OCI-LY3 (cell line): ENCODE measurements at regions not wholly inside any gene's neighbourhood (a gene's known extent, or its start where the extent isn't known, plus 50 kb on each side); places are given as distances from the start of the nearest gene placed in this dataset.

ENCODE experiments used
- H2AFZ ChIP-seq: fragments of 200-600, 300-600 bp; shearing (Covaris generic); 2 replicates; pipeline ENCODE4 v1.6.0; 2014; ENCODE audit warnings: antibody characterized with exemption, low read depth, low read length
- H3K27ac ChIP-seq: fragments of 200-600, 300-600 bp; sonication (generic); 2 replicates; pipeline ENCODE4 v1.5.1; 2014; ENCODE audit warnings: mild to moderate bottlenecking, low read length, moderate library complexity, mixed read lengths
- H3K27me3 ChIP-seq: fragments of 200-600, 300-600 bp; sonication (generic); 2 replicates; pipeline ENCODE4 v1.6.1; 2014; ENCODE audit warnings: low read depth, low read length, mixed read lengths
- H3K36me3 ChIP-seq: fragments of 200-600, 300-600 bp; sonication (generic); replicated peaks from 2 replicates; pipeline ENCODE3; 2014; ENCODE audit warnings: low read depth, low read length, mixed read lengths
- H3K4me1 ChIP-seq: fragments of 300-600, 200-600 bp; sonication (generic); 2 replicates; pipeline ENCODE4 v1.6.1; 2014; ENCODE audit warnings: low read length, mixed read lengths
- H3K4me2 ChIP-seq: fragments of 200-600, 300-600 bp; sonication (generic); 2 replicates; pipeline ENCODE4 v1.6.1; 2014; ENCODE audit warnings: low read length, mixed read lengths
- H3K4me3 ChIP-seq: fragments of 300-600, 200-600 bp; sonication (generic); 2 replicates; pipeline ENCODE4 v1.5.1; 2014; ENCODE audit warnings: antibody characterized with exemption, mild to moderate bottlenecking, low read length, moderate library complexity
- H3K79me2 ChIP-seq: fragments of 300-600, 200-600 bp; shearing (Covaris generic); 2 replicates; pipeline ENCODE4 v1.6.1; 2014; ENCODE audit warnings: mild to moderate bottlenecking, low read length, mixed read lengths
- H3K9ac ChIP-seq: fragments of 300-600, 200-600 bp; shearing (Covaris generic); 2 replicates; pipeline ENCODE4 v1.6.0; 2014; ENCODE audit warnings: mild to moderate bottlenecking, low read length, moderate library complexity
- H3K9me3 ChIP-seq: fragments of 200-600, 300-600 bp; shearing (Covaris generic); 2 replicates; pipeline ENCODE4 v1.6.1; 2014; ENCODE audit warnings: low read length, mixed read lengths; ENCODE audit not compliant: insufficient read depth
- H4K20me1 ChIP-seq: fragments of 200-600, 300-600 bp; sonication (generic); 2 replicates; pipeline ENCODE4 v1.6.1; 2016; ENCODE audit warnings: low read length, mixed read lengths; ENCODE audit not compliant: insufficient read depth
- CTCF ChIP-seq: fragments of 200-600, 300-600 bp; sonication (generic); IDR thresholded peaks from 2 replicates; pipeline ENCODE4 v1.5.1; 2014; ENCODE audit warnings: antibody characterized with exemption, low read length, low read depth
- EZH2phosphoT487 ChIP-seq: fragments of 200-600 bp; shearing (Covaris generic); IDR thresholded peaks from 2 replicates; pipeline ENCODE4 v1.6.1; 2018; ENCODE audit warnings: antibody characterized with exemption, mixed run types, low read depth

- H3K36me3 ChIP-seq: no peaks in the 10 kb centered on the region
- peaks cover 8% of the 10 kb centered on the region for H3K4me1 ChIP-seq
- TF ChIP-seq EZH2phosphoT487 (no peak), CTCF (no peak)
- H3K4me2 ChIP-seq: no peak overlapping the region
- H3K79me2 ChIP-seq: no peaks in the 10 kb centered on the region
- no peak overlapping the region for H2AFZ ChIP-seq
- no peaks in the 10 kb centered on the region for H3K9me3 ChIP-seq
- H3K27ac ChIP-seq: no peak overlapping the region
- H4K20me1 ChIP-seq: no peaks in the 10 kb centered on the region
- no peaks in the 10 kb centered on the region for H3K27me3 ChIP-seq
- no peak overlapping the region for H3K4me3 ChIP-seq
- H3K9ac ChIP-seq: no peak overlapping the region
Measured at GRCh38 chr2:8320311-8321066, 361.4 kb upstream of the ID2 start.

- Histone ChIP-seq H3K27me3 (no peaks in the 10 kb centered on the region), H3K4me1 (peaks cover 2% of the 10 kb centered on the region; the same call in 1 of the 2 replicates), H4K20me1 (no peaks in the 10 kb centered on the region), H3K79me2 (no peaks in the 10 kb centered on the region), H2AFZ (no peak overlapping the region), H3K36me3 (no peaks in the 10 kb centered on the region), H3K4me2 (no peak overlapping the region), H3K27ac (no peak overlapping the region), H3K4me3 (no peak overlapping the region), H3K9ac (no peak overlapping the region), H3K9me3 (no peaks in the 10 kb centered on the region)
- TF ChIP-seq CTCF (no peak), EZH2phosphoT487 (no peak)
Measured at GRCh38 chr2:8322634-8323033, 359.2 kb upstream of the ID2 start.

GRCh38 chr2:8324164-8324856 lies 357.5 kb upstream of the ID2 start:
- no peak overlapping the region for H3K27ac ChIP-seq
- no peaks in the 10 kb centered on the region for H4K20me1 ChIP-seq
- H3K4me2 ChIP-seq: no peak overlapping the region
- no peaks in the 10 kb centered on the region for H3K36me3 ChIP-seq
- H3K4me3 ChIP-seq: no peak overlapping the region
- no peak for TF ChIP-seq CTCF
- TF ChIP-seq EZH2phosphoT487: no peak
- no peaks in the 10 kb centered on the region for H3K27me3 ChIP-seq
- no peaks in the 10 kb centered on the region for H3K79me2 ChIP-seq
- no peak overlapping the region for H3K9ac ChIP-seq
- no peaks in the 10 kb centered on the region for H3K9me3 ChIP-seq
- no peak overlapping the region for H2AFZ ChIP-seq
- peaks cover 17% of the 10 kb centered on the region for H3K4me1 ChIP-seq

- H3K9ac ChIP-seq: no peak overlapping the region
- H4K20me1 ChIP-seq: no peaks in the 10 kb centered on the region
- no peak overlapping the region for H3K4me2 ChIP-seq
- H3K27ac ChIP-seq: no peak overlapping the region
- H3K9me3 ChIP-seq: no peaks in the 10 kb centered on the region
- TF ChIP-seq EZH2phosphoT487: no peak
- H3K36me3 ChIP-seq: no peaks in the 10 kb centered on the region
- peaks cover 17% of the 10 kb centered on the region for H3K4me1 ChIP-seq
- H2AFZ ChIP-seq: no peak overlapping the region
- no peaks in the 10 kb centered on the region for H3K79me2 ChIP-seq
- H3K27me3 ChIP-seq: no peaks in the 10 kb centered on the region
- H3K4me3 ChIP-seq: no peak overlapping the region
Measured at GRCh38 chr2:8324901-8325300, 357.0 kb upstream of the ID2 start.
